ENCODE measurements at regions not wholly inside any gene's neighbourhood (a gene's known extent, or its start where the extent isn't known, plus 50 kb on each side); places are given as distances from the start of the nearest gene placed in this dataset.

DNA sequence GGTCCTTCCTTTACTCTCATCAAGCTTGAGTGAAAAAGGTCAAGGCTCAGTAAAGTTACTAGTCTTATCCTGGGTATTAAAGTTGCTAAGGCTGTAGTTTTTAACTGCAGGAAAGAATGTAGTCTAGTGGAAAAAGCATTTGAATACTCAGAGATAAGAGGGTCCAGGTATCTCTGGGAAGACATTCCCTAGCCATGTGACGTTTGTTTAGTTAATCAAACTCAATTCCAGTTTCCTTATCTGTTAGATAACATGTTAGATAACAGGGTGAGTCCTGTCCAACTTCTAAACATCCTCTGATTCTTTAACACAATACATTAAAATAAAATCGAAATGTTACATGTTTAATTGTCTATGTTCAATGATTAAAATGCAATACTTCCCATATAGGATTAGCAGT is 720.7 kb upstream of the LMO3 start:
- H3K36me3 ChIP-seq: no peaks in the 10 kb centered on the region

DNA sequence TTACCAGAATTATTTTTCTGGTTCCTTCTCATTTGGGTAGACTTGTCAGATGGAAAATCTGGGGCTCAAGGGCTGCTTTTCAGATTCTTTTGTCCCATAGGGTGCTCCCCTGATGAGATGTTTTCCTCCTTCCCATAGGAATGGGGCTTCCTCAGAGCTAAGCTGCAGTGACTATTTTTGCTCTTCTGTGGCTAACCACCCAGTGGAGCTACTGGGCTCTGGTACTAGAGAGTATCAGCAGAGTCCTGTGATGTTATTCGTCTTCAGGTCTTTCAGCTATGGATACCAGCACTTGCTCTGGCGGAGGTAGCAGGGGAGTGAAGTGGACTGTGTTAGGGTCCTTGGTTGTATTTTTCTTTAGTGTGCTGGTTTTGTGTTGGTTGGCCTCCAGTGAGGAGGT is 716.1 kb upstream of the LMO3 start:
- TF ChIP-seq, protein P1, sequence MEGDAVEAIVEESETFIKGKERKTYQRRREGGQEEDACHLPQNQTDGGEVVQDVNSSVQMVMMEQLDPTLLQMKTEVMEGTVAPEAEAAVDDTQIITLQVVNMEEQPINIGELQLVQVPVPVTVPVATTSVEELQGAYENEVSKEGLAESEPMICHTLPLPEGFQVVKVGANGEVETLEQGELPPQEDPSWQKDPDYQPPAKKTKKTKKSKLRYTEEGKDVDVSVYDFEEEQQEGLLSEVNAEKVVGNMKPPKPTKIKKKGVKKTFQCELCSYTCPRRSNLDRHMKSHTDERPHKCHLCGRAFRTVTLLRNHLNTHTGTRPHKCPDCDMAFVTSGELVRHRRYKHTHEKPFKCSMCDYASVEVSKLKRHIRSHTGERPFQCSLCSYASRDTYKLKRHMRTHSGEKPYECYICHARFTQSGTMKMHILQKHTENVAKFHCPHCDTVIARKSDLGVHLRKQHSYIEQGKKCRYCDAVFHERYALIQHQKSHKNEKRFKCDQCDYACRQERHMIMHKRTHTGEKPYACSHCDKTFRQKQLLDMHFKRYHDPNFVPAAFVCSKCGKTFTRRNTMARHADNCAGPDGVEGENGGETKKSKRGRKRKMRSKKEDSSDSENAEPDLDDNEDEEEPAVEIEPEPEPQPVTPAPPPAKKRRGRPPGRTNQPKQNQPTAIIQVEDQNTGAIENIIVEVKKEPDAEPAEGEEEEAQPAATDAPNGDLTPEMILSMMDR (IDR thresholded peaks at IDR 0.05; ENCODE audit: borderline replicate concordance): no peak

More for the DNA sequence above, 720.7 kb upstream of the LMO3 start:
- Histone ChIP-seq H3K9me3 (replicated peaks) (peaks cover 6% of the 10 kb centered on the region), H3K27ac (replicated peaks) (no peak overlapping the region), H3K27me3 (ENCODE audit: low read depth) (no peaks in the 10 kb centered on the region), H3K4me1 (no peaks in the 10 kb centered on the region), H3K4me3 (no peak overlapping the region)
- intact Hi-C loops (cut with micrococcal nuclease): no loop called here
- TF ChIP-seq, protein P1 (IDR thresholded peaks at IDR 0.05; ENCODE audit: borderline replicate concordance): no peak
- no peak for DNase-seq

DNA sequence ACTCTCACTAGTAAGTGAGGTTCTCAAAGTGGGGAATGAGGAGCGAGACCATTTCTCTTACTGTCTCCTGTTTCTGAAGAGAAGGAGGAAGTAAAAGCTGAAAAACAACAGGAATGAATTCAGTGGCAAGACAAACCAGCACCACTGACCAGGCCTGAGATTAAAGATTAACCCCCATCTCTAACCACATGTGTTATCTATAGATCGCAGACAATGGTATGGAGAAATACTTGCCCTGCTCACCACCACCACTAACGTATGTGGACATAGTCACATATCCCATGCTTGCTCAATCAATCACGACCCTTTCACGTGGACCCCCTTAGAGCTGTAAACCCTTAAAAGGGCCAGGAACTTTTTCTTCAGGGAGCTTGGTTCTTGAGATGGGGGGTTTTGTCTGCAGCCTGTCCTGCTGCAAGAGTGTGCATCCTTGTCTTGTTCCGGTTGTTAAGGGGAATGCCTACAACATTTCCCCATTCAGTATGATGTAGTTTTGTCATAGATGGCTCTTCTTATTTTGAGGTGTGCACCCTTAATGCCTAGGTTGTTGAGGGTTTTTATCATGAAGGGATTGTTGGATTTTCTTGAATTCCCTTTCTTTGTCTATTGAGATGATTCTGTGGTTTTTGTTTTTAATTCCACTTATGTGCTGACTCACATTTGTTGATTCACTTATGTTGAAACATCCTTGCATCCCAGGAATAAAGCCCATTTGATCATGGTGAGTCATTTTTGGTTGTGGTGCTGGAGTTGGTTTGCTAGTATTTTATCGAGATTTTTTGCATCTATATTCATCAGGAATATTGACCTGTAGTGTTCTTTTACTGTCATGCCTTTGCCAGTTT is 698.8 kb upstream of the LMO3 start:
- TF ChIP-seq, protein P1 (IDR thresholded peaks at IDR 0.05; ENCODE audit: borderline replicate concordance): no peak
- Histone ChIP-seq H3K9me3 (replicated peaks) (peaks cover 39% of the 10 kb centered on the region), H3K27ac (replicated peaks) (no peak overlapping the region), H3K4me3 (no peak overlapping the region), H3K4me1 (no peaks in the 10 kb centered on the region), H3K36me3 (no peaks in the 10 kb centered on the region), H3K27me3 (ENCODE audit: low read depth) (no peaks in the 10 kb centered on the region)
- DNase-seq: no peak
- intact Hi-C loops (cut with micrococcal nuclease): no loop called here

More for the DNA sequence above, 716.1 kb upstream of the LMO3 start:
- DNase-seq: no peak
- Histone ChIP-seq H3K9me3 (replicated peaks) (peaks cover 28% of the 10 kb centered on the region), H3K36me3 (no peaks in the 10 kb centered on the region), H3K4me3 (no peak overlapping the region), H3K27me3 (ENCODE audit: low read depth) (no peaks in the 10 kb centered on the region), H3K27ac (replicated peaks) (no peak overlapping the region), H3K4me1 (no peaks in the 10 kb centered on the region)
- intact Hi-C loops (cut with micrococcal nuclease): no loop called here

DNA sequence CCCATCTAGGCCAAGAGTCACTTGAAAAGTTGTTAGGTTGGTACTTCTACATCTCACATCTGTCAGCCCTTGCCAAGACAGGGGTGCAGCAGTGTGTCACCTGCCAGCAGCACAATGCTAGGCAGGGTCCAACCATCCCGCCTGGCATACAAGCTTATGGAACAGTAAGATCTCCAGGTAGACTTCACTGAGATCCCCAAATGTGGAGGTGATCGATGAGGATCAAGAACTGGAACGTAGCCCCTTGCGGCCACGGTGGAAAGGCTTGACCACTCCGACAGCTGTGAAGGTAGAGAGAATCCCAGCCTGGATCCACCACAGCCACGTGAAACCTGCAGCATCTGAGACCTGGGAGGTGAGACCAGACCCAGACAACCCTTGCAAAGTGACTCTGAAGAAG is 696.0 kb upstream of the LMO3 start:
- intact Hi-C loops (cut with micrococcal nuclease): no loop called here
- TF ChIP-seq, protein P1 (IDR thresholded peaks at IDR 0.05; ENCODE audit: borderline replicate concordance): no peak

DNA sequence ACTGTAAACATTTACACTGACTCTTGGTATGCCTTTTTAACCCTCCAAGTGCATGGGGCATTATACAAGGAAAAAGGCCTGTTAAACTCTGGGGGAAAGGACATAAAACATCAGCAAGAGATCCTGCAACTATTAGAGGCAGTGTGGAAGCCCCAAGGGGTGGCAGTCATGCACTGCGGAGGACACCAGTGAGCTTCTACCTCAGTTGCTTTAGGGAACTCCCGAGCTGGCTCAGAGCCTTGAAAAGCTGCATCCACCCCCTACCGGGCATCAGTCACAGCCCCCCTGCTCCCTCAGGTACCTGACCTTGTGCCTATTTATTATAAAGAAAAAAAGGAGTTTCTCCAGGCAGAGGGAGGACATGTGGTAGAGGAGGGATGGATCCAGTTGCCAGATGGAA is 695.6 kb upstream of the LMO3 start:
- DNase-seq: no peak
- Histone ChIP-seq H3K27me3 (ENCODE audit: low read depth) (no peaks in the 10 kb centered on the region), H3K36me3 (no peaks in the 10 kb centered on the region), H3K4me1 (no peaks in the 10 kb centered on the region), H3K4me3 (no peak overlapping the region), H3K9me3 (replicated peaks) (peaks cover 47% of the 10 kb centered on the region), H3K27ac (replicated peaks) (no peak overlapping the region)
- TF ChIP-seq, protein P1 (IDR thresholded peaks at IDR 0.05; ENCODE audit: borderline replicate concordance): no peak
- intact Hi-C loops (cut with micrococcal nuclease): no loop called here

More for the DNA sequence above, 696.0 kb upstream of the LMO3 start:
- Histone ChIP-seq H3K4me1 (no peaks in the 10 kb centered on the region), H3K4me3 (no peak overlapping the region), H3K27ac (replicated peaks) (no peak overlapping the region), H3K36me3 (no peaks in the 10 kb centered on the region), H3K9me3 (replicated peaks) (peaks cover 44% of the 10 kb centered on the region), H3K27me3 (ENCODE audit: low read depth) (no peaks in the 10 kb centered on the region)
- DNase-seq: no peak
